Panc1 (cell line): ENCODE measurements at regions not wholly inside any gene's neighbourhood (a gene's known extent, or its start where the extent isn't known, plus 50 kb on each side); places are given as distances from the start of the nearest gene placed in this dataset.

Source experiments
- ATAC-seq: fragments of 200-7000 bp; cut with Tn5 transposase; 2 replicates; pipeline ENCODE4 v1.9.1; 2020; ENCODE audit warnings: mild to moderate bottlenecking, moderate library complexity
- BruUV-seq: library from RNA; stranded (reverse); fragments of 400-500 nt; replicated peaks from 2 replicates; lab custom pipeline; 2021; lab: Mats Ljungman, UMichigan
- CTCF ChIA-PET: fragments of 300-600 bp; sonication (Branson Sonifier 250); formaldehyde crosslinking; loops from one replicate; lab custom pipeline; 2022; ENCODE audit warnings: antibody characterized with exemption; lab: Charles Lee
- POLR2A ChIA-PET: fragments of 300-600 bp; sonication (Branson Sonifier 250); formaldehyde crosslinking; loops from one replicate; lab custom pipeline; 2022; ENCODE audit warnings: antibody characterized with exemption; lab: Charles Lee
- DNase-seq: peaks from one replicate; pipeline ENCODE4 v3.0.0-alpha.2; 2010; ENCODE audit warnings: low read depth, low spot score
- H3K27ac ChIP-seq: 2 replicates; pipeline ENCODE4 v1.5.1; 2011; ENCODE audit warnings: mild to moderate bottlenecking, low read length, inconsistent platforms
- H3K27me3 ChIP-seq: fragments of 200-500 bp; sonication (Bioruptor generic); 2 replicates; pipeline ENCODE4 v1.6.0; 2014; ENCODE audit warnings: low read length, inconsistent platforms; ENCODE audit not compliant: control insufficient read depth, insufficient read depth
- H3K36me3 ChIP-seq: fragments of 200-500 bp; sonication (Bioruptor generic); 2 replicates; pipeline ENCODE4 v1.5.1; 2014; ENCODE audit warnings: inconsistent platforms, mild to moderate bottlenecking, low read length, moderate library complexity; ENCODE audit not compliant: control insufficient read depth, insufficient read depth
- H3K4me1 ChIP-seq: 2 replicates; pipeline ENCODE4 v1.5.1; 2011; ENCODE audit warnings: inconsistent platforms, mild to moderate bottlenecking, low read length, moderate library complexity; ENCODE audit not compliant: control insufficient read depth, insufficient read depth
- H3K4me3 ChIP-seq, 2 experiments: 2 replicates each; pipeline ENCODE4 v1.5.1; 2011 to 2012; ENCODE audit warnings: low read depth in 2 of 2, low read length in 2 of 2, mild to moderate bottlenecking in 2 of 2, inconsistent platforms in 1 of 2, moderate library complexity in 1 of 2
- H3K9me3 ChIP-seq: fragments of 200-500 bp; sonication (Bioruptor generic); 2 replicates; pipeline ENCODE4 v1.5.1; 2014; ENCODE audit warnings: low read depth, mild to moderate bottlenecking, inconsistent platforms, low read length, moderate library complexity; ENCODE audit not compliant: control insufficient read depth, insufficient read depth
- POLR2AphosphoS5 ChIP-seq: IDR thresholded peaks from 2 replicates; pipeline ENCODE4 v1.6.1; 2012; ENCODE audit warnings: mild to moderate bottlenecking, low read depth, low read length, moderate library complexity
- SIN3A ChIP-seq: IDR thresholded peaks from 2 replicates; pipeline ENCODE4 v1.6.1; 2012; ENCODE audit warnings: low read depth, mild to moderate bottlenecking, low read length, moderate library complexity, borderline replicate concordance; ENCODE audit not compliant: insufficient read depth
- TCF7L2 ChIP-seq: IDR thresholded peaks from 2 replicates; pipeline ENCODE4 v1.6.1; 2011; ENCODE audit warnings: mild to moderate bottlenecking, low read depth, low read length, inconsistent platforms
- in situ Hi-C: cut with HindIII; loops from 2 replicates; pipeline ENCODE4 v1.10.0; 2016; ENCODE audit warnings: low sequenced_read_pairs, low pct_unique_long_range_greater_than_20kb
- intact Hi-C: fragments of 100-400 bp; cut with micrococcal nuclease; formaldehyde crosslinking; loops from one replicate; pipeline ENCODE4 v1.10.0; 2022; ENCODE audit not compliant: unreplicated experiment
- TF ChIP-seq, protein P1 (sequence below): fragments of 450-650 bp; IDR thresholded peaks from 2 replicates; pipeline ENCODE4 v1.5.1; 2017; ENCODE audit warnings: mild to moderate bottlenecking
- TF ChIP-seq, protein P2 (sequence below), 2 experiments: IDR thresholded peaks; 2 replicates each; pipeline ENCODE4 v1.6.1; 2011 to 2012; ENCODE audit warnings: low read depth in 2 of 2, control low read depth in 1 of 2, low read length in 1 of 2, mild to moderate bottlenecking in 1 of 2, moderate library complexity in 1 of 2; ENCODE audit not compliant: insufficient read depth in 1 of 2

- BruUV-seq: no TSS peak
- Histone ChIP-seq H3K4me3 (no peak overlapping the region), H3K9me3 (no peaks in the 10 kb centered on the region), H3K27me3 (no peaks in the 10 kb centered on the region), H3K27ac (no peak overlapping the region), H3K36me3 (no peaks in the 10 kb centered on the region), H3K4me1 (peaks cover 15% of the 10 kb centered on the region)
- ATAC-seq (no peak), DNase-seq (no peak)
- ChIA-PET POLR2A (no interaction called here), CTCF (no interaction called here)
- intact Hi-C loops: no loop called here
- in situ Hi-C loops: no loop called here
- TF ChIP-seq, protein P1, sequence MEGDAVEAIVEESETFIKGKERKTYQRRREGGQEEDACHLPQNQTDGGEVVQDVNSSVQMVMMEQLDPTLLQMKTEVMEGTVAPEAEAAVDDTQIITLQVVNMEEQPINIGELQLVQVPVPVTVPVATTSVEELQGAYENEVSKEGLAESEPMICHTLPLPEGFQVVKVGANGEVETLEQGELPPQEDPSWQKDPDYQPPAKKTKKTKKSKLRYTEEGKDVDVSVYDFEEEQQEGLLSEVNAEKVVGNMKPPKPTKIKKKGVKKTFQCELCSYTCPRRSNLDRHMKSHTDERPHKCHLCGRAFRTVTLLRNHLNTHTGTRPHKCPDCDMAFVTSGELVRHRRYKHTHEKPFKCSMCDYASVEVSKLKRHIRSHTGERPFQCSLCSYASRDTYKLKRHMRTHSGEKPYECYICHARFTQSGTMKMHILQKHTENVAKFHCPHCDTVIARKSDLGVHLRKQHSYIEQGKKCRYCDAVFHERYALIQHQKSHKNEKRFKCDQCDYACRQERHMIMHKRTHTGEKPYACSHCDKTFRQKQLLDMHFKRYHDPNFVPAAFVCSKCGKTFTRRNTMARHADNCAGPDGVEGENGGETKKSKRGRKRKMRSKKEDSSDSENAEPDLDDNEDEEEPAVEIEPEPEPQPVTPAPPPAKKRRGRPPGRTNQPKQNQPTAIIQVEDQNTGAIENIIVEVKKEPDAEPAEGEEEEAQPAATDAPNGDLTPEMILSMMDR: no peak
- TF ChIP-seq TCF7L2 (no peak), POLR2AphosphoS5 (no peak), SIN3A (no peak)
- TF ChIP-seq, protein P2, sequence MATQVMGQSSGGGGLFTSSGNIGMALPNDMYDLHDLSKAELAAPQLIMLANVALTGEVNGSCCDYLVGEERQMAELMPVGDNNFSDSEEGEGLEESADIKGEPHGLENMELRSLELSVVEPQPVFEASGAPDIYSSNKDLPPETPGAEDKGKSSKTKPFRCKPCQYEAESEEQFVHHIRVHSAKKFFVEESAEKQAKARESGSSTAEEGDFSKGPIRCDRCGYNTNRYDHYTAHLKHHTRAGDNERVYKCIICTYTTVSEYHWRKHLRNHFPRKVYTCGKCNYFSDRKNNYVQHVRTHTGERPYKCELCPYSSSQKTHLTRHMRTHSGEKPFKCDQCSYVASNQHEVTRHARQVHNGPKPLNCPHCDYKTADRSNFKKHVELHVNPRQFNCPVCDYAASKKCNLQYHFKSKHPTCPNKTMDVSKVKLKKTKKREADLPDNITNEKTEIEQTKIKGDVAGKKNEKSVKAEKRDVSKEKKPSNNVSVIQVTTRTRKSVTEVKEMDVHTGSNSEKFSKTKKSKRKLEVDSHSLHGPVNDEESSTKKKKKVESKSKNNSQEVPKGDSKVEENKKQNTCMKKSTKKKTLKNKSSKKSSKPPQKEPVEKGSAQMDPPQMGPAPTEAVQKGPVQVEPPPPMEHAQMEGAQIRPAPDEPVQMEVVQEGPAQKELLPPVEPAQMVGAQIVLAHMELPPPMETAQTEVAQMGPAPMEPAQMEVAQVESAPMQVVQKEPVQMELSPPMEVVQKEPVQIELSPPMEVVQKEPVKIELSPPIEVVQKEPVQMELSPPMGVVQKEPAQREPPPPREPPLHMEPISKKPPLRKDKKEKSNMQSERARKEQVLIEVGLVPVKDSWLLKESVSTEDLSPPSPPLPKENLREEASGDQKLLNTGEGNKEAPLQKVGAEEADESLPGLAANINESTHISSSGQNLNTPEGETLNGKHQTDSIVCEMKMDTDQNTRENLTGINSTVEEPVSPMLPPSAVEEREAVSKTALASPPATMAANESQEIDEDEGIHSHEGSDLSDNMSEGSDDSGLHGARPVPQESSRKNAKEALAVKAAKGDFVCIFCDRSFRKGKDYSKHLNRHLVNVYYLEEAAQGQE (IDR thresholded peaks at IDR 0.05; ENCODE audit: insufficient read depth in 1 of 2, low read depth in 2 of 2, low read length in 1 of 2): no peak
Measured at GRCh38 chr2:109702250-109702985, 88.3 kb downstream of the SOWAHC start.

DNA sequence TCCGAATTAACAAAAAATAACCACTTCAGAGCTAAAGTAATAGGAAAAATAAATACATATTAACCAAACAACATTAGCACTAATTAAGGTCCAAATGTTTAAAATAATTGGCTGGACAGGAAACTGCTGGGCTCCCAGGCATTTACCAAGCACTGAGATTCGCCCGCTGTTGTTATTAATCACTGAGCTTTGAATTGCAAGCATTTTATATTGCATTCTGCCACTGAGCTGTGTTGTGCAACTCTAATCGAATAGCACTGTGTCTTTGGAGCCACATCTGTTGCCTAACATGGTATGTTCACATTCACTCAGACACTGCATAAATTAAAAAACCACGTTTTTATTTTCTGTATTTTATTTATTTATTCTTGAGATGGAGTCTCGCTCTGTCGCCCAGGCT, 88.9 kb downstream of the SOWAHC start:
- BruUV-seq: no TSS peak
- TF ChIP-seq, protein P1: no peak
- TF ChIP-seq SIN3A (no peak), TCF7L2 (no peak), POLR2AphosphoS5 (no peak)
- TF ChIP-seq, protein P2 (IDR thresholded peaks at IDR 0.05; ENCODE audit: insufficient read depth in 1 of 2, low read depth in 2 of 2, low read length in 1 of 2): no peak
- in situ Hi-C loops: no loop called here
- ATAC-seq (no peak), DNase-seq (no peak)
- intact Hi-C loops: no loop called here
- H3K27me3 ChIP-seq: no peaks in the 10 kb centered on the region
- H3K4me1 ChIP-seq: peaks cover 15% of the 10 kb centered on the region
- no peaks in the 10 kb centered on the region for H3K36me3 ChIP-seq
- H3K9me3 ChIP-seq: no peaks in the 10 kb centered on the region
- no peak overlapping the region for H3K4me3 ChIP-seq
- ChIA-PET POLR2A (no interaction called here), CTCF (no interaction called here)
- no peak overlapping the region for H3K27ac ChIP-seq
